Aorta (tissue), 5 donors: ENCODE measurements at regions not wholly inside any gene's neighbourhood (a gene's known extent, or its start where the extent isn't known, plus 50 kb on each side); places are given as distances from the start of the nearest gene placed in this dataset.

Experiments used
- ATAC-seq: fragments of 200-7000 bp; cut with Tn5 transposase; one replicate; pipeline ENCODE4 v1.9.1; 2022; ENCODE audit warnings: moderate library complexity; ENCODE audit not compliant: low FRiP score
- DNase-seq, 2 donors: peaks; one replicate each; pipeline ENCODE4 v3.0.0-alpha.2; 2020
- H3K27ac ChIP-seq, 2 donors: one replicate each; pipeline ENCODE4 v1.5.1; 2013; ENCODE audit warnings: low read length in 2 of 2, mild to moderate bottlenecking in 2 of 2, moderate library complexity in 2 of 2, control low read depth in 1 of 2, inconsistent platforms in 1 of 2, low read depth in 1 of 2
- H3K27me3 ChIP-seq, 2 donors: one replicate each; pipeline ENCODE4 v1.6.1; 2013; ENCODE audit warnings: control low read depth in 1 of 2, low read length in 1 of 2, mild to moderate bottlenecking in 1 of 2, moderate library complexity in 1 of 2; ENCODE audit not compliant: insufficient read depth in 2 of 2, control insufficient read depth in 1 of 2
- H3K36me3 ChIP-seq, 2 donors: one replicate each; pipeline ENCODE4 v1.6.1; 2013; ENCODE audit warnings: control low read depth in 1 of 2, low read length in 1 of 2, mild to moderate bottlenecking in 1 of 2; ENCODE audit not compliant: insufficient read depth in 2 of 2, control insufficient read depth in 1 of 2
- H3K4me1 ChIP-seq, 2 donors: one replicate each; pipeline ENCODE4 v1.6.1; 2013; ENCODE audit warnings: low read length in 2 of 2, control low read depth in 1 of 2, mild to moderate bottlenecking in 1 of 2, moderate library complexity in 1 of 2; ENCODE audit not compliant: insufficient read depth in 2 of 2, control insufficient read depth in 1 of 2
- H3K4me3 ChIP-seq, 2 donors: one replicate each; pipeline ENCODE4 v1.5.1; 2013; ENCODE audit warnings: low read length in 2 of 2, control low read depth in 1 of 2, mild to moderate bottlenecking in 1 of 2
- H3K9me3 ChIP-seq: one replicate; pipeline ENCODE4 v1.6.1; 2013; ENCODE audit warnings: mild to moderate bottlenecking, low read length; ENCODE audit not compliant: control insufficient read depth
- WGBS, 2 donors: extraction: QIAGEN DNeasy Blood & Tissue Kit; methylation state at CpG; one replicate each; pipeline ENCODE4 v1.1.7; 2013; 5-methylcytosine and 5-hydroxymethylcytosine counted together
- intact Hi-C, 2 donors: fragments of 100-400 bp; cut with DNase I; formaldehyde crosslinking; loops; one replicate each; pipeline versions ENCODE4 v1.14.2 to v1.15.0; 2022
- donor health status: healthy with polysubstance abuse.
- donor health status: Bipolar disorder and iron deficiency.
- donor health status: DM: no; HTN: no; CAD: no.
- donor health status: DM: no; HTN: no; CAD: no.
- donor health status: DM: yes; HTN: yes; CAD: no.

- ATAC-seq (no peak), DNase-seq (no peak)
- Histone ChIP-seq H3K4me1 (no peaks in the 10 kb centered on the region), H3K36me3 (no peaks in the 10 kb centered on the region), H3K9me3 (peaks cover 1% of the 10 kb centered on the region), H3K27ac (no peak overlapping the region), H3K4me3 (no peak overlapping the region), H3K27me3 (no peaks in the 10 kb centered on the region)
- 75 to 80% methylated on average over 5 of the region's 5 CpGs for WGBS, 2 donors
- intact Hi-C loops = no loop called here
Measured at GRCh38 chr5:68565427-68565826, 349.9 kb downstream of the PIK3R1 start.

- H3K9me3 ChIP-seq = no peaks in the 10 kb centered on the region
- H3K4me3 ChIP-seq = no peak overlapping the region
- no peak overlapping the region for H3K27ac ChIP-seq
- intact Hi-C loops = no loop called here
- DNase-seq (no peak), ATAC-seq (no peak)
- no peaks in the 10 kb centered on the region for H3K4me1 ChIP-seq
- no peaks in the 10 kb centered on the region for H3K36me3 ChIP-seq
- 82 to 84% methylated on average over 1 of the region's 1 CpG for WGBS, 2 donors
- H3K27me3 ChIP-seq = no peaks in the 10 kb centered on the region
Measured at GRCh38 chr5:68576805-68577204, 361.2 kb downstream of the PIK3R1 start.

GRCh38 chr5:68582284-68582683 lies 366.7 kb downstream of the PIK3R1 start:
- intact Hi-C loops = no loop called here
- no peak for ATAC-seq
- 97 to 98% methylated on average over 1 of the region's 1 CpG for WGBS, 2 donors

GRCh38 chr5:68587171-68587570 lies 371.6 kb downstream of the PIK3R1 start:
- Histone ChIP-seq H3K27ac (no peak overlapping the region), H3K4me1 (no peaks in the 10 kb centered on the region), H3K9me3 (no peaks in the 10 kb centered on the region), H3K27me3 (no peaks in the 10 kb centered on the region), H3K36me3 (no peaks in the 10 kb centered on the region), H3K4me3 (no peak overlapping the region)
- DNase-seq (no peak), ATAC-seq (no peak)
- intact Hi-C loops = no loop called here

More at GRCh38 chr5:68582284-68582683, 366.7 kb downstream of the PIK3R1 start:
- no peak for DNase-seq
- H3K27me3 ChIP-seq = no peaks in the 10 kb centered on the region
- no peaks in the 10 kb centered on the region for H3K9me3 ChIP-seq
- no peak overlapping the region for H3K4me3 ChIP-seq
- H3K36me3 ChIP-seq = no peaks in the 10 kb centered on the region
- no peak overlapping the region for H3K27ac ChIP-seq
- H3K4me1 ChIP-seq = no peaks in the 10 kb centered on the region

GRCh38 chr5:68591850-68592249 lies 376.3 kb downstream of the PIK3R1 start:
- Histone ChIP-seq H3K4me3 (no peak overlapping the region), H3K27ac (no peak overlapping the region), H3K36me3 (no peaks in the 10 kb centered on the region), H3K27me3 (no peaks in the 10 kb centered on the region), H3K9me3 (no peaks in the 10 kb centered on the region), H3K4me1 (peaks cover 0 to 4% of the 10 kb centered on the region in 2 donors)
- WGBS, 2 donors = 92 to 93% methylated on average over 4 of the region's 4 CpGs
- DNase-seq (no peak), ATAC-seq (no peak)
- intact Hi-C loops = no loop called here

- no peak overlapping the region for H3K27ac ChIP-seq
- H3K36me3 ChIP-seq = no peaks in the 10 kb centered on the region
- WGBS, 2 donors = 89 to 94% methylated on average over 3 of the region's 3 CpGs
- no peak for ATAC-seq
- H3K4me1 ChIP-seq = peaks cover 0 to 4% of the 10 kb centered on the region in 2 donors
- DNase-seq = no peak
- intact Hi-C loops = no loop called here
- H3K9me3 ChIP-seq = no peaks in the 10 kb centered on the region
- no peaks in the 10 kb centered on the region for H3K27me3 ChIP-seq
- H3K4me3 ChIP-seq = no peak overlapping the region
Measured at GRCh38 chr5:68592351-68592750, 376.8 kb downstream of the PIK3R1 start.

GRCh38 chr5:68593211-68593671 lies 377.7 kb downstream of the PIK3R1 start:
- ATAC-seq = no peak
- intact Hi-C loops = no loop called here
- 8 to 13% methylated on average over 5 of the region's 5 CpGs for WGBS, 2 donors

GRCh38 chr5:68612972-68613371 lies 397.4 kb downstream of the PIK3R1 start:
- WGBS, 2 donors = 91 to 92% methylated on average over 1 of the region's 1 CpG
- DNase-seq = no peak
- H3K27ac ChIP-seq = no peak overlapping the region

More at GRCh38 chr5:68593211-68593671, 377.7 kb downstream of the PIK3R1 start:
- no peak overlapping the region for H3K4me3 ChIP-seq
- H3K27me3 ChIP-seq = no peaks in the 10 kb centered on the region
- H3K4me1 ChIP-seq = peaks cover 0 to 4% of the 10 kb centered on the region in 2 donors
- DNase-seq = no peak
- no peaks in the 10 kb centered on the region for H3K36me3 ChIP-seq
- H3K27ac ChIP-seq = no peak overlapping the region
- no peaks in the 10 kb centered on the region for H3K9me3 ChIP-seq

GRCh38 chr5:68618501-68618900 lies 402.9 kb downstream of the PIK3R1 start:
- Histone ChIP-seq H3K9me3 (no peaks in the 10 kb centered on the region), H3K27ac (no peak overlapping the region), H3K4me3 (no peak overlapping the region), H3K4me1 (no peaks in the 10 kb centered on the region), H3K27me3 (no peaks in the 10 kb centered on the region), H3K36me3 (no peaks in the 10 kb centered on the region)
- DNase-seq (no peak), ATAC-seq (no peak)
- WGBS, 2 donors = 86 to 88% methylated on average over 2 of the region's 2 CpGs
- intact Hi-C loops = no loop called here

More at GRCh38 chr5:68612972-68613371, 397.4 kb downstream of the PIK3R1 start:
- no peak for ATAC-seq
- no peak overlapping the region for H3K4me3 ChIP-seq
- no peaks in the 10 kb centered on the region for H3K36me3 ChIP-seq
- intact Hi-C loops = no loop called here
- H3K4me1 ChIP-seq = no peaks in the 10 kb centered on the region
- no peaks in the 10 kb centered on the region for H3K27me3 ChIP-seq
- no peaks in the 10 kb centered on the region for H3K9me3 ChIP-seq
